ENCODE measurements at regions not wholly inside any gene's neighbourhood (a gene's known extent, or its start where the extent isn't known, plus 50 kb on each side); places are given as distances from the start of the nearest gene placed in this dataset.

GRCh38 chrX:78384486-78384885 lies 57.1 kb upstream of the CYSLTR1 start:
- TF ChIP-seq POLR2AphosphoS5 (IDR thresholded peaks at IDR 0.05; ENCODE audit: low read depth, low read length): no peak
- TF ChIP-seq POLR2A (IDR thresholded peaks at IDR 0.05; ENCODE audit: low read depth, low read length): no peak
